HG02938 (cell line): ENCODE measurements at regions not wholly inside any gene's neighbourhood (a gene's known extent, or its start where the extent isn't known, plus 50 kb on each side); places are given as distances from the start of the nearest gene placed in this dataset.
"Not testable (repeated sequence)": the region's sequence is repeated elsewhere in the genome, so short reads cannot be mapped to it uniquely, and the experiment has no call there.

ENCODE experiments used
- ATAC-seq: cut with Tn5 transposase; IDR thresholded peaks from one replicate; pipeline ENCODE4 v1.9.1; 2021; ENCODE audit warnings: mild to moderate bottlenecking, moderate library complexity; ENCODE audit not compliant: unreplicated experiment

DNA sequence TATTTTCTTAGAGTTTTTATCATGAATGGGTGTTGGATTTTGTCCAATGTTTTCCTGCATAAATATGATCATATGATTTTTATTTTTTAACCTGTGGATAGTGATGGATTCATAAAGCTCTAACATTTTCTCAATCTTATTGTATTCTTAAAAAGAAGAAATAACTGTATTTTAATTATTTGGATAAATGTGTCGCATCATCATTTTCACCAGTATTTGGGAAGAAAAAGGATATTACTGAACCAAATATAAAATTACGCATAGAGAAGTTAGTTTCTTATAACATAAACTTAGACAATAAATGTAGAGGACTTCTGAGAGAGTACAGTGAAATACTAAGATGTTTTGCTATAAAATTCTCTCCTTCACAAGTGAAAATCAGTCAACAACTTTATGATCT is 126.0 kb upstream of the CHST9 start:
- no peak for ATAC-seq

DNA sequence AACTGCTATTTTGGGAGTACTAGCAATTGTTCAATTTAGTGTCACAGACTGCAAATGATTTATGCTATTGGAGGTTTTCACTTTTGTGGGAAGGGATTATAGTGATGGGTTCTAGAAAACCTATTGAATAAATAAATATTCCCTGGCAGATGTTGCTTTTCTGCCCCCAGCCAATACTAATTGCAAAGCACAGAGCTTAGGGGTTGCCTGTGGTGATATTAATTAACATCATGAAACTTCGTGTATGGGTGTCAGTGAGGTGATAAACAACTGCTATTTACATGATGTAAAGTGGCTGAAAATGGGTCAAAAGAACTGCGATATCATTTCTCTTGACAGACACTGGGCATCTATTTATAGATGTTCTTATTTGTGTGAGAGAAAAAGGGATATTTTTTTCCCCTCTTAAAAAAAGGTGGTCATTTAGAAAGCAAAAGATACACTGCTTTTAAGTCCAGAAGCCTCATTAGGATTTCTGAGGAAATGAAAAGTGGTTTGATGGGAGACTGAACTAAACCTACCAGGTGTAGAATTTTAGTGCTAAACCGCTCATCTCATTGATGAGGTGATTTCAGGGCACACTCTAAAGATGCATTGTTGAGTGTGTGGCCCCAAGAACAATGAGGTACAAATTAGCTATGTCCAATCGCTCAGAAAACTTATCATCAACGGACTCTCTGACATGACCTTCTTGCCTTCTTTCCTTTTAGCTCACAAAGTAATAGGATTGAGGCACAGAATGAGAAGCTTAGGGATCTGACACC is 116.7 kb upstream of the CHST9 start:
- ATAC-seq: no peak

DNA sequence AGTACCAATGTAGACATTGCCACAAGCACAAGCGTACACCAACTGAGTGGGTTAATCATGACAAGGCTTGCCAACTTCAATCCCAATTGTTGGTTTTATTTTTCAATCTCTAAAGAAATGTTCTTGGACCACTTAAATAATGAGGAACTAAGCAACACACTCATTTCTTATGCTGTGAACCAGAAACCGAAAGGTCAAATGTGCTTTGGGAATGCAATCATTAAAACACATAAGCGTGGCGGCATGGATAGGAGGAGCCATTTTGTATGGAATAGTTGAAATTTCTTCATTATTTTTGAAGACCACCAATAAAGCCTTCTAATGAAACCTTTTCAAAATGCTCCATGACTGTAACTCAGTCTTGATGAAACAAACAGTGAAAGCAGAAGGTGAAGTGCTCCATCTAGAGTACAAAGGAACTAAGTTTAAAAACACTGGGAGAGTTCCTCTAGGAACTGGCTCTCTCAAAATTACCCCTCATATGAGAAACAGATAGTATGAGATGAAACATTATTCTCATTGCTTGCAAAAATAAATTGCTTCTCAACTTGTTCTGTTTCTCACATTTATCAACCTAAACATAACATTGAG is 113.2 kb upstream of the CHST9 start:
- ATAC-seq: no peak

DNA sequence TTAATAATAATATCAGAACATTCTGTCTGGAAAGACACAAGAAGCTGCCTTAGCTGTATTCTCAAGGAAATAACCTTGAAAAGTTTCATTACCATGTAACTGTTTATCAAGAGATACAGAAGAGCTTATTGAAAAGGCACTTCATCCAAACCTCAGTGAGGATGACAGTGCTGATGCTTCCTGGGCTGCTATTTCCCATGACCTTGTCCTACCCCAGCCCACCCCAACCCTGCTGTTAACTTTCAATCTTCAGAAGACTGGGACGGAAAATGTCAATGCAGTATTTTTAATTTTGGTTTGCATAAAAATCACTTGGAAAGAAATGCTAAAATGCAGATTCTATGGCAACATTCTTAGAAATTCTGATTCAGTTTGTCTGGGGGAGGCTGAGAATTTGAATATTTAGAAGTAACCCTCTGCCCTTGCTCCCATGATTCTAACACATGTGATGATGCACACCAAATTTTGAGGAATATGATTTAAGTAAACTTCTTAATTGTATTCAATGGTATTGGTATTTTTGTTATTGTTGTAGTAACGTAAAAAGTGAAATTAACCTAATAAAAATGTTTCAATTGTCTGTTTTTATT is 101.0 kb upstream of the CHST9 start:
- ATAC-seq: not testable (repeated sequence)

DNA sequence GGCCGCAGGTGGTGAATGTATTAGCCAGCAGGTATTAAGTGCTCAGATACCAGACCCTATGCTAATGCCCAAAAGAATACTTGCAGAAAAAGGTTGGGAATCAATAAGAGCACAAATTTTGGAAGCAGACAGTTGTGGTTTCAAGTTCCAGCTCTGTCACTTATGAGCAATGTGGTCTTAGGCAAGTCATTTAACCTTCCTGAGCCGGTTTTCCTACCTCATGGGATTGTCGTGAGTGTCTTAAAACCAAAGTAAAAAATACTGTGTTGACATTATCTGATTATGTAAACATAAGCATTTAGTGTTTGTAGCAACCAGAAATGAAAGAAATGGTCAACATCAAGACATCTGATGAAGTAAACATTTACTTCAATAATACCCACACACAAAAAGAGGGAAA is 93.0 kb upstream of the CHST9 start:
- no peak for ATAC-seq

DNA sequence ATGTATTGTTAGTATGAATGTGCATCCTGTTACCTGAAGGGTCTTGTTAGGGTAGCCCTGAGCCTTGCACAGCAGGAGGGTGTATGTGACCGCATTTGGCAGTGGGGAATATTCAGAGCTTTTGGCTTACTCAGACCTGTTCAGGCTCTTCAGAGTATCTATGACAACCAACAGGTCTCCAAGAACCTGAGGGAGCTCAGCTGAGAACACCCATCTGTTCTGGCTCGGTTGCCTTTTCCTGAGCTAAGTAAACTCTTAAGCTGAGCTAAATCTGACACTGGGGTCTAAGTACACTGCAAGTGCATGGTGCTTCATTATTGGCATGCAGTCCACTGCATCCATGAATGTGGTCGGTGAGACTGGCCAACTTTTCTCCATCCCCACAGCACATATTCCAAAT is 92.4 kb upstream of the CHST9 start:
- no peak for ATAC-seq

DNA sequence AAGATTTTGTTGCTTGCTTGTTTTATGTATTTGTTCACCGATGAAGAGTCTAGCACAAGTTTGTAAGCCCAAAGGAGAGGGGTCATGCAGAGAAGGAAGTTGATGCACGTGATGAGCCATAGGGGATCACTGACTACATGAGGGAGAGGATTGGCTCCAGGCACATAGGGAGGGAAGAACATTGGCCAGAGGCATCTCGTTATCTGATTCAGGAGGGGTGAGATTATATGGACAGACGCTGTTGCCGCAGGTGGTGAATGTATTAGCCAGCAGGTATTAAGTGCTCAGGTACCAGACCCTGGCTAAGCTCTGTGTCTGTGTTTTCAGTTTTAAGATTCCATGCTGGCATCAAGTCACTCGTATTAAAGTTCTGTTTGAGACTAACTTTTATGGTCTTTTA is 91.8 kb upstream of the CHST9 start:
- ATAC-seq: no peak

DNA sequence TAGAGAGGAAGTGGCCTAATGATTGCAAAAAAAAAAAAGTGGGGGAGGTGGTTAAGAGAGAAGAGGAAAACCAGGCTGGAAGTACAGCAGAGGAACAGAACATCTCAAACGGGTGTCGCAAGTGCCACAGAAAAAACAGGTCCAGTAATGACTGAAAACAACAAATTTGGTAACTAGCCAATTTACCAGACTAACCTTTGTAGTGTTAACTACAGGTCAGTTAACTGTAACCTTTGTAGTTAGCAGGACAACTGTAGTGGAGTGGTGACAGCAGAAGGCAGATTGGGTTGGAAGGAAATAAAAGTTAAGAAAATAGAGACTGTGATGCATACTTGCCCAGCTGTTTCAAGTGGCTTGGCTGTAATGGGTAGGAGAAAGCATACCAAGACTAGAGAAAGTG is 91.4 kb upstream of the CHST9 start:
- ATAC-seq: no peak

DNA sequence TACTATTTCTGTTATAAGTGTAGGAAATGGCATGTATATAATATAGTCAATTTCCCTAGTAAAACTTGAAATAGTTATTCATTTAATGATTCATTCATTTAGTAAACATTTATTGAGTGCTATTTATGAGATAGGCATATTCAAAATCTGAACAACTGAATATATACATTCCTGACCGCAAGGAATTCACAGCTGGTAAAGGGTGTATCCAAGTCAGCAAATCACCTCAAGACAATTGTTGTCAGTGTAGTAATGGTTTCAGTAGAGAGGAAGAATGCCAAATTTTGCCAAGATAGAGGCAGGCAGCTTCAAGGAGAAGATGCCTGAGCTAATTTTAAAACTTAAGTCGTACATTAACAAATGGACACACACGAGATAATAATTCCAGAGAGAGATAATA is 89.8 kb upstream of the CHST9 start:
- ATAC-seq: no peak

DNA sequence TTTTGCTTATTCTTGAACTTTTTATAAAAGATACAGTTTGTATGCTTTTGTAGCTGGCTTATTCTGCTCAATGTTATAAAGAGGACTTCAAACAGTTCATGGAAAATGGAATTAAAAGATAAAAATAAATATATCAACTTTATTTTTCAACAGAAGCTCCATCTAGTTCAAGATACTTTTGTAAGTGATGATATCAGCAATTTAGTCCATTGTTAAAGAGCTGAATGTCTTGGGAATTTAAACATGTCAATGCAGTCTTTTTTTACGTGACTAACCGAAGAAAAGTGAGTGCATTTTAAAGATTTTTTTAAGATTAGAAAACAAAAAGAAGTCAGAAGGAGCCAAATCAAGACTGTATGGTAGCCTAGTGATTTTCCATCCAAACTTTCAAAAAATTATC is 85.4 kb upstream of the CHST9 start:
- no peak for ATAC-seq

DNA sequence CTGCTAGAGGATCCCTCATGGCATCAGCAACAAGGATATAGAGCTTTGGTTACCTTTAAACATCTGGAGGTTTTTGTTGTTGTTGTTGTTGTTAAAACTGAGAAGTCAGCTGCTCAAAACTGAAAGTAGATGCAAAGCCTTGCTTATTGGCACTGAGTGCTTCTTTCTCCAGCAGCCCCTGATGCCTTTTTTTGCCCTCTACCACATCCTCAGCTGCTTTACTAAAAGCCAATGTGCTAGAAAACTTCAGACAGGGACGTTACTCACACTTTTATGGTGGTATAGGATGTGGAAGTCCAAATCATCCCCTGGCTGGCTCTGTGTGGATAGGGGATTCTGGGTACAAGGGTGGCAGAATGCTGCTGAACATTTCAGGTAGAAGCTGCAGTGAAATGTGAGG is 78.3 kb upstream of the CHST9 start:
- no peak for ATAC-seq

DNA sequence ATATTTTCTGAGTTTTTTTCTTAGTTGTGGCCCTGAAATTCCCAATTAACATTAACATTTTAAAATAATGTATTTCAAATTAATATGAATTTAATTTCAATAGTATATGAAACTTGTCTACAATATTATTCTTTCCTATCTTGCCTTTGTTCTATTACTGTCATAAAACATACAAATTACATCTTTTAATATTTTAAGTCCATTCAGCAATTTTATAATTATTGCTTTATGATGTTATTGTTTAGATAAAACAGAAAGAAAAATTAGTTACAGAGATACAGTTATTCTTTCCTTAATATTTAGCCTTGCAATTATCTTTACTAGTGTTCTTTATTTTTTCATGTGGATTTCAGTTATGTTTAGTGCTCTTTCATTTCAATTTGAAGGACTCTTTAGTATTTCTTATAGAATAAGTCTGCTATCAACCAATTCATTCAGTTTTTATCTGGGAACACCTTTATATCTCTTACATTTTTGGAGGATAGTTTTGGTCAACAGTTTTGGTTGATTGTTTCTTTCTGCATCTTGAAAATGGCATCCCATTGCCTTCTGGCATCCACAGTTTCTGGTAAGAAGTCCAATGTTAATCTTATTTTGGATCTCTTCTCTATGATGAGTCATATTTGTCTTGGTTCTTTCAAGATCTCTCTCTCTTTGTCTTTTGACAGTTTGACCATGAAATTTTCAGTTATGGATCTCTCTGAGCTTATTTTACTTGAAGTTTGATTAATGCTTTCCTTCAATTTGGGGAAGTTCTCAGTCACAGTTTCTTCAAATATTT is 76.9 kb upstream of the CHST9 start:
- no peak for ATAC-seq

DNA sequence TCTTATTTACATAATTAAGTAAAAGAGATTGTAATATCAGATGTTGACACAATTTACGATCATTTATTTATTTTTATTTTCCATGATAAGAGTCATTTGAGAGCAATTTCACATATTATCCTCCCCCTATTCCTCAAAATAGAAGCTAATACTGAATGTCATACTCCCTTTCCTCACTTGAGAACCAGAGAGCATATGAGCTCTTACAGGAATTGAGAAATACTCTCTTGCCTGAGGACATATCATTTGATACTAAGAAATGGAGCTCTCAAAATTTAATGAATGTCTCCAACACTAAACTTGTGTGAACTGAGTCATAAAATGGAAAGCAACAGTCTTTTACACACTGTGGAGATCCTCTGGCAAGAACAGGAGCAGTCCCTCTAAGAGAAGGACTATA is 68.5 kb upstream of the CHST9 start:
- no peak for ATAC-seq

DNA sequence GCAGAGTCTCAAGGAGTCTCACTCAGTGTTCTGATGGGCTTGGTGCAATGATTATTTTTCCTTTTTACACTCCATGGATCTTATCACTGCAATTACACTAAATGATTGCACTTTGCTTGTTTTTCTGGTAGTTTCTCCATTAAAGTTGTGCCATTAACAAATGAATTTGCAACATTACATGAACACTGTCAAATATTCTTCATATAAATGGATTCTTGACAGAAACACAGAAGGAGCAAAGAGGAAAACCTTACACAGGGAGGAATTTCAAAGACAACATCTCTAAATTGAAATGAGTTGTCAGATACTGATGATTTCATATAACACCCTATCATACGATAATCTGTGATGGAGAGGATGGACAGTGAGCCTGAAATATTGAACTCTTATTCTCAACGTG is 65.4 kb upstream of the CHST9 start:
- ATAC-seq: no peak

DNA sequence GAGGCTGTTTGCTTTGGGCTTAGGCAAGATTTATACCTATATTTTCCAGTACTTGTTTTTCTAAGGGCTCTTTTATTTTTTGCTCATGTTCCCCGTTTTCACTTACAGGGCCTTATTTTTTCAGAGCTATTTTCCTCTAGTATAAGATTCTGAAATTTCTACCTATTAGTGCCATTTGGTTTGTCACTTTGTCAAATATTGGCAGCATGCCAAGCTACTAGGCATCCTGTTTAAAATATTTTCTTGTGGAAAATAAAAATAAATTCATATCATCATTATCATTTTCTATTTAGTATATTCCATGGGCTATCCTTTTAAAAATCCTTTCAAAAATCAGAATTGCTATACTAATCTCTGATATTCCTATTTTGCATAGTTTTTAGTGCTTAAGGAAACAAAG is 64.8 kb upstream of the CHST9 start:
- no peak for ATAC-seq

DNA sequence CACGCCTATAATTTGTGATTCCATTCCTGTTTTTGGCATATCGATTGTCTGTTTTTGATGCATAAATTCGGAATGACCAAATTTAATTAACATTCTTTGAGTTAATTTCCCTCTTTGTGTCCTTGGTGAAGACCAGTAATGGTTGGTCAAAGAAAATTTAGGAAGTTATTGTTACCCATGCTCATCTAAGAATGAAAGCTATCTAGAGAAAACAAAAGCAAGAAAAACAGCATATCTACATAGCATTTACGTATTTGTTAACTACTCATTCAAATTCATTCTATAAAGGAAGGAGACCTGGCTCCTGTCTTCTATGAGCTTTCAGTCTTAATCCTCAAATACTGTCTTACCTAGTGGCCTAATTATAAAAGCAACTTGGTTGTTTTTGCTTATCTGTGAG is 59.2 kb upstream of the CHST9 start:
- ATAC-seq: no peak

DNA sequence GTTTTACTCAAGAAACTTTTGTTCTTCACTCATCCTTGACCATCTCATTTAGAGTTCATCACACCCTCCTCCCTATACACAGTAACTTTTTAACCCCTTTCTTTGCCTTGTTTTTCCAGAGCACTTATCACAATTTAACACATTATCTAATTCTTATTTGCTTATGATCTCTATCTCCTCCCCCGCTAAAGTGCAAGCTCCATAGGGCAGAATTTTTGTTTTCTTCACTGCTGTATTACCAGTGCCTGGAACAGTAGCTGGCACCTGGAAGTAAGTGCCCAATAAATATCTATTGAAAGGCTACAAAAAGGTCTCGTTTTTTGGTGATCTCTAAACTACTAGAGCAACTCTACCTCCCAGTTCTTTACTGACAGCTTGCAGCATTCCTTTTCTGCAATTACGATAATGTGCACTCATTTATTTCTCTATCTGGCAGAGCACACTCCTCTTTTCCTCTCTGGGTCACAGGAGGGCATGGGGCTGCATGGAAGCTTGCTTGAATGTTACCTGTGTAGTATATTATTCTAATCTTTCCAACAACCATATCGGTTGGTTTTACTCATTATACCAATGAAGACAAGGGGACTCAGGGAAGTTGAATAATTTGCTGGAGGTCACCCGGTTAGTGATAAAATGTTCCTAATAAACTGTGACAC is 57.4 kb upstream of the CHST9 start:
- no peak for ATAC-seq

DNA sequence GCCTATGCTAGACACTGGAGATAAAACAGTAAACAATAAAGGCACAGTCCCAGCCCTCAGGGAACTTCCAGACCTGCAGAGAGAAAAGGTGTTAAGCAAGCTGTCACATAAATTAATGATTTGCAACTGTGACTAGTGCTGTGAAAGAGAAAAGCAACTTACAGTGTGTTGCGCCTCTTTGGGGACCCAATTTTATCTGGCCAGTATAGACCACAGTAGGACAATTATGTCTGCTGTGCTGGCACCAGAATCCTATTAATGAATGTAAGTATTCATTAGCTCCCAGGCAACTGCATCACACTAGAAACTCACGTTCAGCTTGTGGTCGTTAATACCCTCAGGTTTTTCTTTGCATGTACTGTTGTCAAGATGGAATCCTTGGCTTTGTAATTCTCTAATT is 55.3 kb upstream of the CHST9 start:
- ATAC-seq: no peak

DNA sequence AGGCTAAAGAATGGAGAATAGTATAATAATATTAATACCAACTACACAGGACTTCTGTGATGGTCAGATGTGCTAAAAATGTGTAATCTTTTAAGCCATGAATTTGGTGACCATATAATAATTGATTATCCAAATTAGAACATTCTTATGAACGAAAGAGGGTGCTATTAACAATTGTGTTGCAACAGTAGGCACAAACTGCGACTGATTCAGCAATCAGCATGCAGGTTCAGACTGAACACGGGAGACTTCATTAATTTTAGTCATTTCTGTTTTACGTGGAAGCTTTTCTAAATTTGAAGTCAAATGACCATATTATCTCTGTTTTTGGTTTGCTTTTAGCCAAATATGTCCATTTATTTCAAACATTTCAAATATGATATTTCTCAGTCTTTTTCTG is 54.6 kb upstream of the CHST9 start:
- no peak for ATAC-seq

DNA sequence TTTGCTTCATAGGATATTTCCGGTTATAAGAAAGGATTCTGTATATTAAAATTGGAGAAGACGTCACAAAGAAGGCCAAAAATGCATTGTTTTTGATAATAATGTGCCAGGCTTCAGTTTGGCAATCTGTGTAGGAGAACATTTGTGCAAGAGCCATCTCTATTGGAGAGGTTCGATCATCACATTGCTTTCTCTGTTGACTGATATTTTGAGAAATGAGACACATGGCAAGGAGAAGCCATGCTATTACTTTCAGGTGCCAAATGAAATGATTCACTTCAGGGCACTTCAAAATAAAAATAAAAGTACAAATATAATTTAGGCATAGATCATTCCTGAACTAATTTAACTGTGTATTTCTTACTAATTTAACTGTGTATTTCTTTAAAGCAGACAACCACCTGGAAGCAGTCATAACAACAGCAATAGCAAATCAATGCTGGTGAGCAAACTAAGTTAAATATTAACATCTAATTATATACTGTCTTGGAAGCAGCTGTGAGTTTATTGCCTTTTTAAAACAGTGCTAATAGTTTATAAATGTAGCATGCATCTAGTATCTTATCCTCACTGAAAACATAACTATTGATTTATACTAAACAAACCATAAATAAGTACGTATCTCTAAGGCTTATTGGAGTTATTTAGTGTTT is 50.2 kb upstream of the CHST9 start:
- no peak for ATAC-seq
